Epithelial cell of proximal tubule (primary cell): ENCODE measurements at regions not wholly inside any gene's neighbourhood (a gene's known extent, or its start where the extent isn't known, plus 50 kb on each side); places are given as distances from the start of the nearest gene placed in this dataset.
A peak's percentile ranks its signal among the peaks of the same experiment; 100 is the strongest.

Experiments used
- DNase-seq: peaks from one replicate; pipeline ENCODE4 v3.0.0-alpha.2; 2011; ENCODE audit warnings: low read depth
- H3K4me3 ChIP-seq: 2 replicates; pipeline ENCODE4 v1.5.1; 2011; ENCODE audit warnings: low read depth, mild to moderate bottlenecking, low read length
- CTCF ChIP-seq: conservative IDR thresholded peaks from 2 replicates; pipeline ENCODE4 v1.5.1; 2012; ENCODE audit warnings: low read depth, mild to moderate bottlenecking, low read length

DNA sequence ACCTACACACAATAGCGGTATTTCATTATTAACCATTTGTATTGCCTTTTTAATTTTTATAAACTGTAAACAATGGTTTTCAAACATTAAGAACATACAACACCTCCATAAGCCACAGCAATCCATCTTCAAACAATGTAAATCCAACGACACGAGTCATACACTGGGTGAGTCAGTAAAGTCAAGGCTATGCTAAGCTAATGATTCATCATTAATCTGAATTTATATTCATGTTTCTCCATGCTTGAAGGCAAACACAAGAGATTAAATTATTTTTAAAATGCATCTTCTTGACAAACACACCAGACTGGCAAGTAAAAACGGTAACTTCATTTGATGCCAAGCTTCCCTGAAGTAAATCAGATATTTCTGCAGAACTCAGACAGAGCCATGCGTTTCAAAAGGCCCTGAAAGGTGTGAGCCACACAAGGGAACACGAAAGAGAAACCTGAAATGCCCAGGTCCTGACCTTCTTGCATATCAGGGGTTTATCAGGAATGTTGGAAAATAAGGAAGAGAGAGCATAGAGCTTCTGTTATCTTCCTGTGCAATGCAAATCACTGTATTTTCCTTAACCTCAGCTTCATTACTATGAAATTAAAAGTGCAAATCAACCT is 162.5 kb downstream of the ALDH8A1 start:
- TF ChIP-seq CTCF: no peak
- peak; percentile 49 for DNase-seq
- H3K4me3 ChIP-seq: no peak overlapping the region

- H3K4me3 ChIP-seq: no peak overlapping the region
- no peak for DNase-seq
- no peak for TF ChIP-seq CTCF
Observed at GRCh38 chr6:134784336-134784735, 165.6 kb downstream of the ALDH8A1 start.

DNA sequence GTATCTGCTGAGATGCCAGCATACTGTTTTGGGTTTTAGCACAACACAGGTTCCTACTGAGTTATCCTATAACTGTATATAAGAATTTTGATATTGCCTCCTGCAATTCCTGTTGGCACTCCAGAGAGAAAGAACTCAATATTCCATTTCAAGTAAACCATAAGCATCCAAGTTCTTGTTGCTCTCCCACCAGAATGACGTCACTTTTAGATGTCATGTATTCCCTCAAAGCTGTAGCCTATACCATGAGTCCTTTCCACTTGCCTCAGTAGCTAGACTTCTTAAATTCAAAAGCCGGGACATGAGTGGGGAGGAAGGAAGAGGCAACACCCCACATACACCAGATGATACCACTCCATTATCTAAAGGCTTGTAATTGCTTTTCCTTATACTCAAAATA is 171.5 kb downstream of the ALDH8A1 start:
- no peak for TF ChIP-seq CTCF
- DNase-seq: no peak

DNA sequence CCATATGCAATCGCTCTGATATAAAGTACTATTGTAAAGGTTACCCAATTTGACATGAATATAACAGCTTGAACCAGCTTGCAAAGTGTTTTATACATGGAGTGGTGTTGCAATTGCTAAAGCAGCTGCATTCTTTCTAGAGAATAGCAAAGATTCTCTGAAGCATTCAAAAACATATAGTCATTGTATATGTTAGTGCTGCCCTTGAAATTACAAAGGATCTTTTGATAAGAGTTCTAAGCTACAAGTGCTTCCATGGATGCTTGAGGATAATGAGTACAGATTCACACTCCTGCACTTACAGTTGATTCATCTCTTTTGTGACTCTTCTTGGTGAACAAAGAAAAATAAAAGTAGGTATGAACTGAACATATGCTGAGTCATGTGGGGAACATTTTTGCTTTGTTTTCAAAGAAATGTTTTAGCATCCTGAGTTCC is 175.7 kb downstream of the ALDH8A1 start:
- H3K4me3 ChIP-seq: no peak overlapping the region
- DNase-seq: no peak
- no peak for TF ChIP-seq CTCF

More for the DNA sequence above, 171.5 kb downstream of the ALDH8A1 start:
- H3K4me3 ChIP-seq: no peak overlapping the region

- no peak for TF ChIP-seq CTCF
- DNase-seq: no peak
- H3K4me3 ChIP-seq: no peak overlapping the region
Observed at GRCh38 chr6:134772671-134773360, 177.1 kb downstream of the ALDH8A1 start.

GRCh38 chr6:134768931-134769330 is 181.0 kb downstream of the ALDH8A1 start:
- no peak overlapping the region for H3K4me3 ChIP-seq
- no peak for DNase-seq
- TF ChIP-seq CTCF: no peak

GRCh38 chr6:134766497-134766896 is 183.4 kb downstream of the ALDH8A1 start:
- DNase-seq: no peak
- H3K4me3 ChIP-seq: no peak overlapping the region
- TF ChIP-seq CTCF: no peak
